ENCODE measurements at regions not wholly inside any gene's neighbourhood (a gene's known extent, or its start where the extent isn't known, plus 50 kb on each side); places are given as distances from the start of the nearest gene placed in this dataset.

DNA sequence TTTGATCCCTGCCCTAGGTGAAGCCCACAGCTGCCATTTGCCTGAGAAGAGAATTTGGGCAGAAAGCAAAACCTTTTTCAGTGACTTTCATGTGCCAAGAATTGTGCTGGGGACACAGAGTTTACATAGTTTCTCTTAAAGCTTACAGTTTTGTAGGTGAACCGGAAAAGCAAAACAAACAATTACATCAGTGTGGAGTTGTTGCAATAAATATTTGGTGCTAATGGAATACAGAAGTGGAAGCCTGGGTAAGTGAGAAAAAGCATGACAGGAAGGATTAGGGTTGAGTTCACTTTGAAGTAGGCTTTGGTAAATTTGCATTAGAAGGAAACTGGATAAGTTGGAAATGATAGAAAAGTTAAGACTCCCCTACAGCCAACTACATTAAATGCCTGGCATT, 82.7 kb downstream of the RASSF10 start:
- no peak for TF ChIP-seq REST (IDR thresholded peaks at IDR 0.05; ENCODE audit: insufficient read depth in 1 of 2, low read depth in 2 of 2, low read length in 2 of 2)
- no peak for TF ChIP-seq TAF1 (IDR thresholded peaks at IDR 0.05; ENCODE audit: borderline replicate concordance, insufficient read depth, low read length)
